DOHH2 (cell line): ENCODE measurements at regions not wholly inside any gene's neighbourhood (a gene's known extent, or its start where the extent isn't known, plus 50 kb on each side); places are given as distances from the start of the nearest gene placed in this dataset.

Experiments used
- EZH2phosphoT487 ChIP-seq: fragments of 200-600 bp; sonication (generic); IDR thresholded peaks from 2 replicates; pipeline ENCODE4 v1.6.1; 2017; ENCODE audit warnings: borderline replicate concordance, mild to moderate bottlenecking, antibody characterized with exemption, low read length, moderate library complexity, mixed read lengths
- TF ChIP-seq, protein P1 (sequence below): fragments of 200-600 bp; sonication (generic); IDR thresholded peaks from one replicate; pipeline ENCODE4 v1.5.1; 2014; ENCODE audit warnings: antibody characterized with exemption, mild to moderate bottlenecking, low read depth, low read length; ENCODE audit not compliant: poor library complexity, severe bottlenecking

GRCh38 chr20:20860078-20860806 is 147.8 kb upstream of the RALGAPA2 start:
- TF ChIP-seq, protein P1, sequence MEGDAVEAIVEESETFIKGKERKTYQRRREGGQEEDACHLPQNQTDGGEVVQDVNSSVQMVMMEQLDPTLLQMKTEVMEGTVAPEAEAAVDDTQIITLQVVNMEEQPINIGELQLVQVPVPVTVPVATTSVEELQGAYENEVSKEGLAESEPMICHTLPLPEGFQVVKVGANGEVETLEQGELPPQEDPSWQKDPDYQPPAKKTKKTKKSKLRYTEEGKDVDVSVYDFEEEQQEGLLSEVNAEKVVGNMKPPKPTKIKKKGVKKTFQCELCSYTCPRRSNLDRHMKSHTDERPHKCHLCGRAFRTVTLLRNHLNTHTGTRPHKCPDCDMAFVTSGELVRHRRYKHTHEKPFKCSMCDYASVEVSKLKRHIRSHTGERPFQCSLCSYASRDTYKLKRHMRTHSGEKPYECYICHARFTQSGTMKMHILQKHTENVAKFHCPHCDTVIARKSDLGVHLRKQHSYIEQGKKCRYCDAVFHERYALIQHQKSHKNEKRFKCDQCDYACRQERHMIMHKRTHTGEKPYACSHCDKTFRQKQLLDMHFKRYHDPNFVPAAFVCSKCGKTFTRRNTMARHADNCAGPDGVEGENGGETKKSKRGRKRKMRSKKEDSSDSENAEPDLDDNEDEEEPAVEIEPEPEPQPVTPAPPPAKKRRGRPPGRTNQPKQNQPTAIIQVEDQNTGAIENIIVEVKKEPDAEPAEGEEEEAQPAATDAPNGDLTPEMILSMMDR = peak; percentile 96
- no peak for TF ChIP-seq EZH2phosphoT487
